AG08396 (cell line): ENCODE measurements at regions not wholly inside any gene's neighbourhood (a gene's known extent, or its start where the extent isn't known, plus 50 kb on each side); places are given as distances from the start of the nearest gene placed in this dataset.

ENCODE experiments used
- DNase-seq: peaks from one replicate; pipeline ENCODE4 v3.0.0; 2012; ENCODE audit warnings: low spot score, mixed read lengths

- no peak for DNase-seq
Measured at GRCh38 chrX:38856670-38857265, 55.5 kb downstream of the MID1IP1 start.

GRCh38 chrX:38857736-38858523 lies 56.7 kb downstream of the MID1IP1 start:
- no peak for DNase-seq

GRCh38 chrX:38859602-38860001 lies 58.3 kb downstream of the MID1IP1 start:
- DNase-seq = peak; percentile 11

- no peak for DNase-seq
Measured at GRCh38 chrX:38860106-38861013, 59.1 kb downstream of the MID1IP1 start.

GRCh38 chrX:38861489-38861888 lies 60.2 kb downstream of the MID1IP1 start:
- no peak for DNase-seq

- DNase-seq = no peak
Measured at GRCh38 chrX:38862100-38862499, 60.8 kb downstream of the MID1IP1 start.

GRCh38 chrX:38864165-38864564 lies 62.9 kb downstream of the MID1IP1 start:
- peak; percentile 12 for DNase-seq

- DNase-seq = no peak
Measured at GRCh38 chrX:38868321-38868720, 67.1 kb downstream of the MID1IP1 start.

GRCh38 chrX:38868941-38869401 lies 67.7 kb downstream of the MID1IP1 start:
- DNase-seq = peak; percentile 11

- DNase-seq = no peak
Measured at GRCh38 chrX:38870361-38870895, 69.2 kb downstream of the MID1IP1 start.

- DNase-seq = no peak
Measured at GRCh38 chrX:38871129-38872029, 70.1 kb downstream of the MID1IP1 start.

GRCh38 chrX:38877366-38877765 lies 76.1 kb downstream of the MID1IP1 start:
- no peak for DNase-seq

- DNase-seq = no peak
Measured at GRCh38 chrX:38878641-38879340, 77.5 kb downstream of the MID1IP1 start.

GRCh38 chrX:38879631-38880220 lies 78.5 kb downstream of the MID1IP1 start:
- no peak for DNase-seq

- peak; percentile 7 for DNase-seq
Measured at GRCh38 chrX:38880296-38880854, 79.1 kb downstream of the MID1IP1 start.

GRCh38 chrX:38881066-38881465 lies 79.8 kb downstream of the MID1IP1 start:
- no peak for DNase-seq

GRCh38 chrX:38881727-38882126 lies 80.5 kb downstream of the MID1IP1 start:
- no peak for DNase-seq

- DNase-seq = peak; percentile 65
Measured at GRCh38 chrX:38882894-38883626, 81.8 kb downstream of the MID1IP1 start.

- no peak for DNase-seq
Measured at GRCh38 chrX:38886112-38886511, 84.9 kb downstream of the MID1IP1 start.
